ENCODE measurements at regions not wholly inside any gene's neighbourhood (a gene's known extent, or its start where the extent isn't known, plus 50 kb on each side); places are given as distances from the start of the nearest gene placed in this dataset.

GRCh38 chr10:33669904-33670303 is 335.4 kb upstream of the NRP1 start:
- TF ChIP-seq EZH2 (IDR thresholded peaks at IDR 0.05; ENCODE audit: borderline replicate concordance, low read depth, low read length, severe bottlenecking), result no peak
- TF ChIP-seq CTCF (IDR thresholded peaks at IDR 0.05; ENCODE audit: borderline replicate concordance, extremely low read depth, low read length, poor library complexity, severe bottlenecking), result no peak
